H1 (cell line): ENCODE measurements at regions not wholly inside any gene's neighbourhood (a gene's known extent, or its start where the extent isn't known, plus 50 kb on each side); places are given as distances from the start of the nearest gene placed in this dataset.

Experiments
- CTCF ChIA-PET: fragments of 300-600 bp; sonication (Branson Sonifier 250); formaldehyde crosslinking; loops from one replicate; lab custom pipeline; 2021; ENCODE audit not compliant: partially characterized antibody; lab: Charles Lee
- POLR2A ChIA-PET: fragments of 300-600 bp; sonication (Branson Sonifier 250); formaldehyde crosslinking; loops from one replicate; lab custom pipeline; 2021; ENCODE audit warnings: inconsistent platforms; ENCODE audit not compliant: partially characterized antibody; lab: Charles Lee
- DNase-seq, 2 experiments: peaks; one replicate each; pipeline versions ENCODE4 v3.0.0 to v3.0.0-alpha.2; 2010 to 2022; ENCODE audit warnings: low spot score in 2 of 2, low read depth in 1 of 2, mixed read lengths in 1 of 2
- FAIRE-seq: peaks from 2 replicates; lab custom pipeline; 2011; peaks lifted over from hg19 to GRCh38; lab: Jason Lieb, UNC
- H2AFZ ChIP-seq: 2 replicates; pipeline ENCODE4 v1.8.1; 2012; ENCODE audit warnings: low read length, inconsistent platforms
- H2AK5ac ChIP-seq: 2 replicates; pipeline ENCODE4 v1.6.1; 2013; ENCODE audit warnings: low read depth, low read length
- H2BK120ac ChIP-seq: replicated peaks from 2 replicates; pipeline ENCODE3; 2013; ENCODE audit warnings: low read depth, low read length, inconsistent platforms
- H2BK12ac ChIP-seq: 2 replicates; pipeline ENCODE4 v1.6.1; 2013; ENCODE audit warnings: low read depth, low read length
- H2BK15ac ChIP-seq: 2 replicates; pipeline ENCODE4 v1.6.1; 2013; ENCODE audit warnings: low read length
- H2BK20ac ChIP-seq: 2 replicates; pipeline ENCODE4 v1.6.1; 2013; ENCODE audit warnings: low read length
- H2BK5ac ChIP-seq: 2 replicates; pipeline ENCODE4 v1.6.1; 2013; ENCODE audit warnings: low read depth, low read length
- H3K14ac ChIP-seq: 2 replicates; pipeline ENCODE4 v1.6.1; 2013; ENCODE audit warnings: inconsistent platforms; ENCODE audit not compliant: insufficient read length
- H3K18ac ChIP-seq: 2 replicates; pipeline ENCODE4 v1.6.1; 2013; ENCODE audit warnings: low read length; ENCODE audit errors: extremely low read depth
- H3K23ac ChIP-seq: 2 replicates; pipeline ENCODE4 v1.6.1; 2013; ENCODE audit warnings: inconsistent platforms; ENCODE audit not compliant: insufficient read length
- H3K23me2 ChIP-seq: 2 replicates; pipeline ENCODE4 v1.6.1; 2013; ENCODE audit warnings: low read depth, low read length
- H3K27ac ChIP-seq: 2 replicates; pipeline ENCODE4 v1.6.1; 2011; ENCODE audit warnings: low read depth, low read length, inconsistent platforms
- H3K27me3 ChIP-seq, 4 experiments: replicated peaks in 1 of 4; 1 replicate in 1 of 4; 2 replicates in 3 of 4; pipeline versions ENCODE4 v1.6.1 to v1.8.1; 2011 to 2013; ENCODE audit warnings: low read length in 3 of 4, mild to moderate bottlenecking in 3 of 4, inconsistent platforms in 2 of 4, mixed read lengths in 2 of 4, moderate library complexity in 1 of 4; ENCODE audit not compliant: control insufficient read depth in 3 of 4, insufficient read depth in 3 of 4; ENCODE audit errors: extremely low read depth in 1 of 4
- H3K36me3 ChIP-seq, 4 experiments: 2 replicates each; pipeline versions ENCODE4 v1.6.1 to v1.8.1; 2011 to 2013; ENCODE audit warnings: mild to moderate bottlenecking in 4 of 4, low read length in 3 of 4, moderate library complexity in 2 of 4, control low read depth in 1 of 4, inconsistent platforms in 1 of 4; ENCODE audit not compliant: insufficient read depth in 4 of 4, control insufficient read depth in 2 of 4
- H3K4ac ChIP-seq: replicated peaks from 2 replicates; pipeline ENCODE3; 2013; ENCODE audit warnings: low read length, low read depth, mixed read lengths, inconsistent platforms; ENCODE audit not compliant: insufficient read length
- H3K4me1 ChIP-seq, 4 experiments: replicated peaks in 1 of 4; 1 replicate in 1 of 4; 2 replicates in 3 of 4; pipeline versions ENCODE4 v1.6.1 to v1.8.1; 2011 to 2013; ENCODE audit warnings: low read length in 3 of 4, inconsistent platforms in 2 of 4, mixed read lengths in 1 of 4; ENCODE audit not compliant: insufficient read depth in 4 of 4, control insufficient read depth in 3 of 4
- H3K4me2 ChIP-seq, 2 experiments: 2 replicates each; pipeline versions ENCODE4 v1.6.1 to v1.8.1; 2011 to 2013; ENCODE audit warnings: low read depth in 2 of 2, low read length in 2 of 2, control low read depth in 1 of 2, inconsistent platforms in 1 of 2, mild to moderate bottlenecking in 1 of 2; ENCODE audit not compliant: insufficient read depth in 1 of 2
- H3K4me3 ChIP-seq, 4 experiments: fragments of 200-600, 300-600 bp in 1 of 4; sonication (generic), shearing (Covaris generic), sonication (Bioruptor Twin) in 1 of 4; 2 replicates each; pipeline versions ENCODE4 v1.5.1 to v1.8.1; 2011 to 2016; ENCODE audit warnings: low read length in 4 of 4, low read depth in 3 of 4, control low read depth in 2 of 4, inconsistent platforms in 2 of 4, mild to moderate bottlenecking in 2 of 4, mixed read lengths in 1 of 4, moderate library complexity in 1 of 4; ENCODE audit not compliant: insufficient read depth in 2 of 4; ENCODE audit errors: extremely low read depth in 1 of 4
- H3K56ac ChIP-seq: replicated peaks from 2 replicates; pipeline ENCODE3; 2013; ENCODE audit warnings: low read depth, mild to moderate bottlenecking, mixed read lengths, low read length, inconsistent platforms; ENCODE audit not compliant: insufficient read length
- H3K79me1 ChIP-seq: 2 replicates; pipeline ENCODE4 v1.6.1; 2013; ENCODE audit warnings: low read depth, low read length, control low read depth
- H3K79me2 ChIP-seq, 2 experiments: 2 replicates each; pipeline versions ENCODE4 v1.6.1 to v1.8.1; 2012 to 2013; ENCODE audit warnings: low read length in 2 of 2, mild to moderate bottlenecking in 2 of 2, inconsistent platforms in 1 of 2; ENCODE audit not compliant: insufficient read depth in 2 of 2, control insufficient read depth in 1 of 2
- H3K9ac ChIP-seq, 4 experiments: replicated peaks in 1 of 4; 1 replicate in 1 of 4; 2 replicates in 3 of 4; pipeline versions ENCODE4 v1.6.1 to v1.8.1; 2011 to 2013; ENCODE audit warnings: low read depth in 3 of 4, low read length in 3 of 4, control low read depth in 2 of 4, mild to moderate bottlenecking in 2 of 4, moderate library complexity in 2 of 4, inconsistent platforms in 1 of 4; ENCODE audit errors: extremely low read depth in 1 of 4
- H3K9me3 ChIP-seq, 2 experiments: 2 replicates each; pipeline versions ENCODE4 v1.6.1 to v1.8.1; 2012 to 2013; ENCODE audit warnings: mild to moderate bottlenecking in 2 of 2, moderate library complexity in 2 of 2, control low read depth in 1 of 2, inconsistent platforms in 1 of 2, low read depth in 1 of 2, low read length in 1 of 2, mixed read lengths in 1 of 2; ENCODE audit not compliant: insufficient read depth in 2 of 2
- H4K20me1 ChIP-seq, 2 experiments: replicated peaks in 1 of 2; 2 replicates each; pipeline versions ENCODE3 to v1.8.1; 2011 to 2013; ENCODE audit warnings: inconsistent platforms in 2 of 2, low read length in 2 of 2, mild to moderate bottlenecking in 1 of 2; ENCODE audit not compliant: insufficient read depth in 2 of 2, control insufficient read depth in 1 of 2
- H4K5ac ChIP-seq: 2 replicates; pipeline ENCODE4 v1.6.1; 2013; ENCODE audit warnings: low read length, low read depth, mixed read lengths, inconsistent platforms; ENCODE audit not compliant: insufficient read length
- H4K8ac ChIP-seq: 2 replicates; pipeline ENCODE4 v1.8.0; 2013; ENCODE audit warnings: mild to moderate bottlenecking, moderate library complexity, low read length, inconsistent platforms; ENCODE audit not compliant: insufficient read depth; ENCODE audit errors: extremely low read depth
- H4K91ac ChIP-seq: replicated peaks from 2 replicates; pipeline ENCODE3; 2013; ENCODE audit warnings: low read length, mixed read lengths, inconsistent platforms; ENCODE audit not compliant: insufficient read length
- ASH2L ChIP-seq: fragments of 200-600, 300-600 bp; sonication (generic); IDR thresholded peaks from one replicate; pipeline ENCODE4 v1.7.1; 2017; ENCODE audit warnings: low read length
- HDAC6 ChIP-seq: IDR thresholded peaks from one replicate; pipeline ENCODE4 v1.7.1; 2012; ENCODE audit warnings: low read depth, mild to moderate bottlenecking, inconsistent platforms, low read length, moderate library complexity
- KDM4A ChIP-seq: IDR thresholded peaks from one replicate; pipeline ENCODE4 v1.7.1; 2012; ENCODE audit warnings: low read depth, mild to moderate bottlenecking, moderate library complexity, low read length, inconsistent platforms; ENCODE audit not compliant: severe bottlenecking
- WGBS, 2 experiments: shearing (Covaris generic) in 1 of 2; methylation state at CpG; one replicate each; pipeline versions ENCODE4 v1.1.6 to v1.1.7; 2013 to 2015; ENCODE audit warnings: low lambda C conversion rate in 2 of 2, mixed read lengths in 2 of 2, inconsistent platforms in 1 of 2, low coverage in 1 of 2, missing lambda C conversion rate in 1 of 2; ENCODE audit not compliant: insufficient replicate concordance in 2 of 2, insufficient coverage in 1 of 2, insufficient read length in 1 of 2; ENCODE audit errors: extremely low coverage in 1 of 2, missing lambda C conversion rate in 1 of 2; 5-methylcytosine and 5-hydroxymethylcytosine counted together

GRCh38 chr2:66724241-66724640 lies 289.3 kb downstream of the MEIS1 start:
- Histone ChIP-seq H2BK15ac (no peak overlapping the region), H3K23me2 (no peaks in the 10 kb centered on the region; the same call in 1 of the 2 replicates), H2BK5ac (no peak overlapping the region), H3K4me2 (no peak overlapping the region), H3K4me1 (0 out of 7 replicates have a peak, but pooled peaks cover 0 to 3% (median 0%) of the 10 kb centered on the region in 4 experiments), H2BK12ac (no peak overlapping the region), H2BK20ac (no peak overlapping the region), H2BK120ac (no peak overlapping the region), H4K91ac (no peak overlapping the region), H2AFZ (peak overlapping the region; percentile 18; the same call in 1 of the 2 replicates), H3K4ac (no peak overlapping the region), H4K8ac (no peak overlapping the region), H4K20me1 (no peaks in the 10 kb centered on the region), H3K14ac (no peak overlapping the region), H3K36me3 (no peaks in the 10 kb centered on the region), H3K56ac (no peak overlapping the region), H3K4me3 (no peak overlapping the region), H3K27ac (no peak overlapping the region), H3K23ac (no peak overlapping the region), H3K9ac (no peak overlapping the region), H2AK5ac (no peak overlapping the region), H4K5ac (no peak overlapping the region), H3K79me2 (no peaks in the 10 kb centered on the region), H3K27me3 (no peaks in the 10 kb centered on the region), H3K18ac (no peak overlapping the region), H3K9me3 (no peaks in the 10 kb centered on the region), H3K79me1 (no peaks in the 10 kb centered on the region)
- ChIA-PET POLR2A (no interaction called here), CTCF (interaction anchor here (0.6 to 1.0 kb wide), 2 partner anchors 33 to 1113 kb away, joined by 3 read pairs; no protein-coding TSS in a partner anchor)
- 79 to 100% methylated on average over 1 to 6 of the region's 6 CpGs for WGBS, 2 experiments
- TF ChIP-seq KDM4A (no peak), HDAC6 (no peak), ASH2L (no peak)
- no peak for DNase-seq
- peak; percentile 57 for FAIRE-seq
